SU-DHL-6 (cell line): ENCODE measurements at regions not wholly inside any gene's neighbourhood (a gene's known extent, or its start where the extent isn't known, plus 50 kb on each side); places are given as distances from the start of the nearest gene placed in this dataset.
"Not testable (repeated sequence)": the region's sequence is repeated elsewhere in the genome, so short reads cannot be mapped to it uniquely, and the experiment has no call there.

Source experiments
- H2AFZ ChIP-seq: fragments of 200-600 bp; sonication (generic); 2 replicates; pipeline ENCODE4 v1.6.1; 2014; ENCODE audit warnings: low read depth, mild to moderate bottlenecking, moderate library complexity, mixed read lengths, antibody characterized with exemption, low read length; ENCODE audit not compliant: severe bottlenecking
- H3F3A ChIP-seq: fragments of 200-600 bp; shearing (Covaris generic); 2 replicates; pipeline ENCODE4 v1.6.0; 2016; ENCODE audit warnings: antibody characterized with exemption, mild to moderate bottlenecking; ENCODE audit not compliant: insufficient read depth
- H3K27ac ChIP-seq: fragments of 200-600 bp; sonication (generic); 2 replicates; pipeline ENCODE4 v1.5.1; 2016; ENCODE audit warnings: low read depth, mild to moderate bottlenecking, low read length, moderate library complexity, mixed read lengths
- H3K27me3 ChIP-seq: fragments of 200-600 bp; sonication (generic), shearing (Covaris generic); 2 replicates; pipeline ENCODE4 v1.6.0; 2014; ENCODE audit warnings: mild to moderate bottlenecking, low read length
- H3K36me3 ChIP-seq: fragments of 200-600 bp; sonication (generic); 2 replicates; pipeline ENCODE4 v1.6.1; 2014; ENCODE audit warnings: mild to moderate bottlenecking, low read length, mixed read lengths
- H3K4me2 ChIP-seq: fragments of 300-600, 200-600 bp; shearing (Covaris generic), sonication (generic); 2 replicates; pipeline ENCODE4 v1.6.0; 2014; ENCODE audit warnings: low read length, low read depth, mild to moderate bottlenecking; ENCODE audit not compliant: poor library complexity, severe bottlenecking
- H3K4me3 ChIP-seq: fragments of 200-600 bp; sonication (generic); 2 replicates; pipeline ENCODE4 v1.5.1; 2014; ENCODE audit warnings: antibody characterized with exemption, low read length, mild to moderate bottlenecking, mixed read lengths; ENCODE audit not compliant: insufficient read depth, poor library complexity, severe bottlenecking
- H3K79me2 ChIP-seq: fragments of 200-600 bp; sonication (generic); 2 replicates; pipeline ENCODE4 v1.6.1; 2014; ENCODE audit warnings: mild to moderate bottlenecking, low read length, moderate library complexity; ENCODE audit not compliant: insufficient read depth
- H3K9ac ChIP-seq: fragments of 200-600 bp; sonication (generic); 2 replicates; pipeline ENCODE4 v1.7.0; 2014; ENCODE audit warnings: mild to moderate bottlenecking, low read length
- H3K9me2 ChIP-seq: fragments of 200-600 bp; sonication (generic); replicated peaks from 2 replicates; pipeline ENCODE4 v1.6.1; 2014; ENCODE audit warnings: low read length; ENCODE audit not compliant: insufficient read depth
- H3K9me3 ChIP-seq: fragments of 200-600 bp; sonication (generic); 2 replicates; pipeline ENCODE4 v1.6.1; 2014; ENCODE audit warnings: low read length, mixed read lengths; ENCODE audit not compliant: insufficient read depth
- H4K20me1 ChIP-seq: fragments of 200-600 bp; sonication (generic); 2 replicates; pipeline ENCODE4 v1.6.1; 2014; ENCODE audit warnings: low read depth, mild to moderate bottlenecking, antibody characterized with exemption, low read length, moderate library complexity, mixed read lengths
- EZH2phosphoT487 ChIP-seq: fragments of 200-600 bp; sonication (generic), shearing (Covaris generic); conservative IDR thresholded peaks from 2 replicates; pipeline ENCODE4 v1.6.1; 2018; ENCODE audit warnings: mild to moderate bottlenecking, antibody characterized with exemption, low read length, moderate library complexity, mixed read lengths
- TF ChIP-seq, protein P1 (sequence below): fragments of 200-600 bp; sonication (generic); IDR thresholded peaks from one replicate; pipeline ENCODE4 v1.5.1; 2017; ENCODE audit warnings: antibody characterized with exemption, mild to moderate bottlenecking, low read length, moderate library complexity; ENCODE audit not compliant: insufficient read depth, poor library complexity, severe bottlenecking

DNA sequence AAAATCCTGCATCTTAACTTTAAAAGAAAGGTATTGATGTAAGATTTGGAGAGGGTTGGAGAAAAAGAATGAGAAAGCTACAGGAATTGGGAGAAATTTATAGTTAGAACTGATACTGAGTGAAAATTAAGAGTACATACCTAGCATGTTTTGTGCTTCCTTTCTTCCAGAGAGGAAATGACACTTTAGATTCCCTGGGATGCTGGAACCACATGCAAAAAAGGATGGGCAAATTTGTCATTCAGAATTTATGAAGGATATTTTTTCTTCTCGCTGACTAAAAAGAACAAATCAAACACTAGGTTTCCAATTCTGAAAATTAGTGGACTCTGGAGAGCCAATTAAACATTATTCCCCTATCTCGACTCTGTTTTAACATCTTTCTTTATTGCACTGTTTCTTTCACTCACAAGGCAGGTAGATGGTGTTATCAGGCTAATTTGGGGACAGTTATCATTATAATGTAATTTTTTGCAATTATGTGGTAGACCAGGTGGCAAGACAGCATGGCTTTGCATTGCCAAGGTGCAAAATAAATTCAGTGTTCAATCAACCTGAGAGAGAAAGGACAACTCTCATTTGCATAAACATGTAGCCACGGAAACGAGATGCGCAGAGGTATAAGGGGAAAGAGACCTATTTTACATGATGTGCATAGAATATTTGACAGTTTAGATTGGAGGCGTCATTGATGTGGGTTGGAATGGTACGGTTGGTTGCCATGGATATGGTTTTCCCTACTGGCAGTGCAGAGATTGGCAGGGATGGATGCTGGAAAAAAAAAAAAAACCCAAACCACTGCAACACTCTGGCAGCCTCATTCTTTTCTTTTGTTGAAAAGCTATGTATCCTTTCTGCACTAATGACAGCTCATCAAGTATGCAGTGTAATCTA is 320.4 kb upstream of the CCNH start:
- no peak overlapping the region for H3K4me3 ChIP-seq
- H3K9ac ChIP-seq = no peak overlapping the region
- no peak overlapping the region for H2AFZ ChIP-seq
- no peaks in the 10 kb centered on the region for H3K79me2 ChIP-seq
- no peaks in the 10 kb centered on the region for H3K9me2 ChIP-seq
- no peaks in the 10 kb centered on the region for H3K36me3 ChIP-seq
- H4K20me1 ChIP-seq = no peaks in the 10 kb centered on the region
- H3K27me3 ChIP-seq = no peaks in the 10 kb centered on the region
- no peak for TF ChIP-seq EZH2phosphoT487
- TF ChIP-seq, protein P1, sequence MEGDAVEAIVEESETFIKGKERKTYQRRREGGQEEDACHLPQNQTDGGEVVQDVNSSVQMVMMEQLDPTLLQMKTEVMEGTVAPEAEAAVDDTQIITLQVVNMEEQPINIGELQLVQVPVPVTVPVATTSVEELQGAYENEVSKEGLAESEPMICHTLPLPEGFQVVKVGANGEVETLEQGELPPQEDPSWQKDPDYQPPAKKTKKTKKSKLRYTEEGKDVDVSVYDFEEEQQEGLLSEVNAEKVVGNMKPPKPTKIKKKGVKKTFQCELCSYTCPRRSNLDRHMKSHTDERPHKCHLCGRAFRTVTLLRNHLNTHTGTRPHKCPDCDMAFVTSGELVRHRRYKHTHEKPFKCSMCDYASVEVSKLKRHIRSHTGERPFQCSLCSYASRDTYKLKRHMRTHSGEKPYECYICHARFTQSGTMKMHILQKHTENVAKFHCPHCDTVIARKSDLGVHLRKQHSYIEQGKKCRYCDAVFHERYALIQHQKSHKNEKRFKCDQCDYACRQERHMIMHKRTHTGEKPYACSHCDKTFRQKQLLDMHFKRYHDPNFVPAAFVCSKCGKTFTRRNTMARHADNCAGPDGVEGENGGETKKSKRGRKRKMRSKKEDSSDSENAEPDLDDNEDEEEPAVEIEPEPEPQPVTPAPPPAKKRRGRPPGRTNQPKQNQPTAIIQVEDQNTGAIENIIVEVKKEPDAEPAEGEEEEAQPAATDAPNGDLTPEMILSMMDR = no peak
- no peaks in the 10 kb centered on the region for H3F3A ChIP-seq
- H3K9me3 ChIP-seq = no peaks in the 10 kb centered on the region
- H3K4me2 ChIP-seq = no peak overlapping the region
- no peak overlapping the region for H3K27ac ChIP-seq

DNA sequence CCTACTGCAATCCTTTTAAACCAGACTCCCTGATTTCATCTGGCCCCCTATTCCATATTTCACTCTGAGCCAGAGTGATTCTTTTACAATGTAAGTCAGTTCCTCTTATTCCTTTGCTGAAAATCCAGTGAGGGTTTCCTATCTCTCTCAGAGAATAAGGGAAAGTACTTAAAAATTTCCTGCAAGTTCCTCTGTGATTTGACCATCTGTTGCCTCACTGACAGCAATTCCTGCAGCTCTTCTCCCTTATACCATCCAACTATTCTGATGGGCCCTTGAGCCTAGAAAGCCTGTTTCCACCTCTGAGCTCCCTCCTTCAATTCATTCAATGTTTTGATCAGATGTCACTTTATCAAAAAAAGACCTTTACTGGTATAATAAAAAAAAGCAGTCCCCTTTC is 317.1 kb upstream of the CCNH start:
- Histone ChIP-seq H3F3A (no peaks in the 10 kb centered on the region), H2AFZ (no peak overlapping the region), H3K9me2 (no peaks in the 10 kb centered on the region), H3K4me3 (no peak overlapping the region), H3K36me3 (no peaks in the 10 kb centered on the region), H4K20me1 (no peaks in the 10 kb centered on the region), H3K9ac (no peak overlapping the region), H3K27ac (no peak overlapping the region), H3K9me3 (no peaks in the 10 kb centered on the region), H3K27me3 (no peaks in the 10 kb centered on the region), H3K4me2 (no peak overlapping the region), H3K79me2 (no peaks in the 10 kb centered on the region)
- TF ChIP-seq, protein P1 = no peak

DNA sequence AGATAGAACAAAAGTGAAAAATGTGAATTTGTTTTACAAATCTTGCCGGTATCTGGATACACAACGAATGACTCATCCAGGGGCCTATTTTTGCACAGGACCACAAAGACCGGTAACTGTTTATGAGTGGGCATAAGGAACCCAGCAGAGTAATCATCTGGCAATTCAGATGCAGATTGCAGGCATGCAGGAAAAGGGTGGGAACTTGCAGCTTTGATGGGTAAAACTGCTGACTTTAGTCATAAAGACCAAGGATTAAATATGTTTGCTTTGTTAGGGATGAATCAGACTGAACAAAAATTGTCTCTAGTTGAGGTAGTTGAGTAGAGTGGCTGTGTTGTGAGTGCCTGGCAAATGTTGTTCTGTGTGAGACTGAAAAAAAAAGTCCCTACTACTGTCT is 309.6 kb upstream of the CCNH start:
- Histone ChIP-seq H4K20me1 (no peaks in the 10 kb centered on the region), H3K36me3 (no peaks in the 10 kb centered on the region), H3K4me3 (no peak overlapping the region), H3F3A (no peaks in the 10 kb centered on the region), H3K9ac (no peak overlapping the region), H2AFZ (no peak overlapping the region), H3K9me3 (no peaks in the 10 kb centered on the region), H3K79me2 (no peaks in the 10 kb centered on the region), H3K4me2 (no peak overlapping the region), H3K27me3 (no peaks in the 10 kb centered on the region), H3K9me2 (no peaks in the 10 kb centered on the region), H3K27ac (no peak overlapping the region)
- no peak for TF ChIP-seq EZH2phosphoT487
- TF ChIP-seq, protein P1 = no peak

DNA sequence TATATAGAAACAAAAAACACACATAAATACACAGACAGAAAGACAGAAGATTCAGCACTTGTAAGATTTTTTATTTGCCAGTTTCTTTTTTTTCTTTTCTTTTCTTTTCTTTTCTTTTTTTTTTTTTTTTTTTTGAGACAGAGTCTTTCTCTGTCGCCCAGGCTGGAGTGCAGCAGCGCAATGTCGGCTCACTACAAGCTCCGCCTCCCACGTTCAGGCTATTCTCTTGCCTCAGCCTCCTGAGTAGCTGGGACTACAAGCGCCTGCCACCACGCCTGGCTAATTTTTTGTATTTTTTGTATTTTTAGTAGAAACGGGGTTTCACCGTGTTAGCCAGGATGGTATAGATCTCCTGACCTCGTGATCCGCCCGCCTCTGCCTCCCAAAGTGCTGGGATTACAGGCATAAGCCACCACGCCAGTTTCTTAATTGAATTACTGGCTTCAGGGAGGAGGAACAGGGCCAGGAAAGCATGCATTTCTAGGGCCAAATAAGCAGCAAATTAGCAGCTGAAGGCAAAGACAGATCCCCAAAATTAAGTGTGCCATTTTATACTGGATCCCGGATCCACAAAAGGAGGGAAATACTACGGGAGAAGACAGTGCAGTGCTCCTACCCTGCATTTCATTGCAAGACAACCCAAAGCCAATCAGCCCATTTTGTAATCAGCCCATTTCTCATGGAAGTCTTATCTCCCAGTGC is 305.6 kb upstream of the CCNH start:
- not testable (repeated sequence) for H3K27me3 ChIP-seq, H3K9ac ChIP-seq, H3K27ac ChIP-seq, H4K20me1 ChIP-seq, H3K36me3 ChIP-seq, H3K4me2 ChIP-seq, H3K79me2 ChIP-seq, H3K4me3 ChIP-seq, H2AFZ ChIP-seq, H3K9me2 ChIP-seq, H3F3A ChIP-seq, H3K9me3 ChIP-seq
